ENCODE measurements at regions not wholly inside any gene's neighbourhood (a gene's known extent, or its start where the extent isn't known, plus 50 kb on each side); places are given as distances from the start of the nearest gene placed in this dataset.
"Not testable (repeated sequence)": the region's sequence is repeated elsewhere in the genome, so short reads cannot be mapped to it uniquely, and the experiment has no call there.

DNA sequence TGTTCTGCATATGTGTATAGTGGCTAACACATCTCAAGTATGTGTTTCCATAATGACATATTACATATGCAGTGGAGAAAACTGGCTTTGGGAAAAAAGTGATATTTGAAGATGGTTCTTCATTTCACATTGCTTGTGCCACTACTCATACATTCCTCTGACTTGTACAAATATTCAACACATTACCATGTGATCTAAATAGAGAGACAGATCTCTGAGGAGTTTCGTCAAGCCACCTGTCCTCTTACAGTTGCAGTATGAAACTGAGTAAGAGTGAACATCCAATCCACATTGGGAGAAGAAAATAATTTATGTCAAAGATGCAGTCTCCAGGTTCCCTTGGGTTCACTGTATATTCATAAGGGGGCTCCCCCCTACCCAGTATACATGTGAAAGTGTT, 123.9 kb downstream of the KDR start:
- DNase-seq (ENCODE audit: low read depth, low spot score), result no peak
- in situ Hi-C loops (cut with HindIII; ENCODE audit: low pct_unique_long_range_greater_than_20kb, low sequenced_read_pairs), result no loop called here

DNA sequence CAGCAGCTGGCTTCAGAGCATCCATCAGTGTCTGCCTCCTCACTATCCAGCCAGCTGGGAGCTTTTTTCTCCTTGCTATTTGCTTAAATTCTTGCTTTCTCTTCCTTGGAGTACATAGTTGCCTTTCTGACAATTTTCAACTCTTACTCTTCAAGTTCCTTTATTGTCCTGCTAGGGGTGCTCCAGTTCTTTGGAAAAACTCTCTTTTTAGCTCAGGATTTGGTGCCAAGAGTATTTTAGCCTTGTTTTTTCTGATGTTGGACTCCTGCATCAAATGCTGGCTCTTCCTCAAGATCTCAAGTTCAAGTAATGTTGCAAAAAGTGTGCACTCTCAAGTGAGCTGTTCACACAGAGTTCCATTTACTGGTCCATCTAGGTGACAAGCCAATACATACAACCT, 126.4 kb downstream of the KDR start:
- in situ Hi-C loops (cut with HindIII; ENCODE audit: low pct_unique_long_range_greater_than_20kb, low sequenced_read_pairs), result no loop called here
- peak; percentile 37 for DNase-seq (ENCODE audit: low read depth, low spot score)

DNA sequence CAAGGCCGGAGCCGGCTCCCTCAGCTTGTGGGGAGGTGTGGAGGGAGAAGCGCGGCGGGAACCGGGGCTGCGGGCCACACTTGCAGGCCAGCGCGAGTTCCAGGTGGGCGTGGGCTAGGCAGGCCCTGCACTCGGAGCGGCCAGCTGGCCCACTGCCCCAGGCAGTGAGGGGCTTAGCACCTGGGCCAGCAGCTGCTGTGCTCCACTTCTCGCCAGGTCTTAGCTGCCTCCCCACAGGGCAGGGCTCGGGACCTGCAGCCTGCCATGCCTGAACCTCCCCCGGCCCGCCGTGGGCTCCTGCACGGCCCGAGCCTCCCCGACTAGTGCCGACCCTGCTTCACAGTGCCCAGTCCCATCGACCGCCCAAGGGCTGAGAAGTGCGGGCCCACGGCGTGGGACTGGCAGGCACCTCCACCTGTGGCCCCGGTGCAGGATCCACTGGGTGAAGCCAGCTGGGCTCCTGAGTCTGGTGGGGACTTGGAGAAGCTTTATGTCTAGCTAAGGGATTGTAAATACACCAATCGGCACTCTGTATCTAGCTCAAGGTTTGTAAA, 131.8 kb downstream of the KDR start:
- in situ Hi-C loops (cut with HindIII; ENCODE audit: low pct_unique_long_range_greater_than_20kb, low sequenced_read_pairs); DNase-seq (ENCODE audit: low read depth, low spot score): not testable (repeated sequence)

DNA sequence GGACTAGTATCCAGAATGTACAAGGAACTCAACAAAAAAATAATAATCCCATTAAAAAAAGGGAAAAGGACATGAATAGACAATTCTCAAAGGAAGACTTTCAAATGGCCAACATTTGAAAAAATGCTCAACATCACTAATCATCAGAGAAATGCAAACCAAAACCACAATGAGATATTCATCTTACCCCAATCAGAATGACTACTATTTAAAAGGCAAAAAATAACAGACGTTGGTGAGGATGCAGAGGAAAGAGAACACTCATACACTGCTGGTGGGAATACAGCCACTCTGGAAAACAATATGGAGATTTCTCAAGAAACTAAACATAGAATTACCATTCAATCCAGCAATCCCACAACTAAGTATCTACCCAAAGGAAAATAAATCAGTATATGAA, 133.1 kb downstream of the KDR start:
- in situ Hi-C loops (cut with HindIII; ENCODE audit: low pct_unique_long_range_greater_than_20kb, low sequenced_read_pairs), result no loop called here
- DNase-seq (ENCODE audit: low read depth, low spot score), result no peak

DNA sequence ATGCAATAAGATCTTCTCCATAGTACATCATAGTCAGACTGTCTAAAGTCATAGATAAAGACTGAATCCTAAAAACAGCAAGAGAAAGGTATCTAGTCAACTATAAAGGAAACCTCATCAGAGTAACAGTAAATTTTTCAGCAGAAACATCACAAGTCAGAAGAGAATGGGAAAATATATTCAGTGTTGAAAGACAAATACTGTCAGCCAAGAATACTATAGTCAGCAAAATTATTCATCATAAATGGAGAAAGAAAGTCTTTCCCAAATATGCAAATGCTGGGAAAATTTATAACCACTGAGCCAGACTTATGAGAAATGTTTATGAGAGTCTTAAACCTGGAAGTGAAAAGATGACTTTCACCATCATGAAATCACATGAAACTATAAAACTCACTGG, 136.7 kb downstream of the KDR start:
- in situ Hi-C loops (cut with HindIII; ENCODE audit: low pct_unique_long_range_greater_than_20kb, low sequenced_read_pairs), result no loop called here

DNA sequence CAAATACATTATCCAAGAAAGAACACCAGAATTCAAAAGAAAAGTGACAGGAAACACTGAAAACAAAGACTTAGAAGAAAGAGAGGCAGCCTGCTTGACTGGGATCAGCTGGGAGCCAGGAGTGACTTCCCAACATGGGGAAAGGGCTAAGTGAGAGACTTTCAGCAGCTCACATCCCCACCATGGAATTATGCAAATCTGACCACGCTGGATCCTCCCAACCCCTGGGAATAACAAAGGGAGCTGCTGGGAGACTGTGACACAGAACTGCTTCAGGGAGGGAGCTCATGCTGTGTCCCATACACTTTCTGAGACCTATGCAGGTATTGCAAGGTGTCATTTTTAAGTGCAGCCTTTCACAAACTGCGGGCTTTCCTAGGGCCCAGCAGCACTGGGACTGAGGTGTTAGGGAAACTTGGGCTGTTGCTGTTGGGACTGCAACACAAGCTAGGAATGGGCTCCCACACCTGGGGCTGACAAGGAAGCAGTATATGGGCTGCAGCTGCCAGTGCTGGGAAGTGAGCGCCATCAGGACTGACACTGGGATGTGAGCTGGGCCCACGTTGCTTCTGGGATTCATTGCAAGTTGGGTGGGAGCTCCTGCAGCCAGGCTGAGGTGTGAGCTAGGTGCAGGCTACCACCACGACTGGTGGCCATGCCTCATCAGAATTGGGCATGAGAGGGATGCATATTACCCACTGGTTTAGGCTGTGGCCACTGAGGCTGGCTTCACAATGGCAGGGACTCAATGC, 139.1 kb downstream of the KDR start:
- in situ Hi-C loops (cut with HindIII; ENCODE audit: low pct_unique_long_range_greater_than_20kb, low sequenced_read_pairs), result no loop called here
- DNase-seq (ENCODE audit: low read depth, low spot score), result no peak

More for the DNA sequence above, 136.7 kb downstream of the KDR start:
- no peak for DNase-seq (ENCODE audit: low read depth, low spot score)

DNA sequence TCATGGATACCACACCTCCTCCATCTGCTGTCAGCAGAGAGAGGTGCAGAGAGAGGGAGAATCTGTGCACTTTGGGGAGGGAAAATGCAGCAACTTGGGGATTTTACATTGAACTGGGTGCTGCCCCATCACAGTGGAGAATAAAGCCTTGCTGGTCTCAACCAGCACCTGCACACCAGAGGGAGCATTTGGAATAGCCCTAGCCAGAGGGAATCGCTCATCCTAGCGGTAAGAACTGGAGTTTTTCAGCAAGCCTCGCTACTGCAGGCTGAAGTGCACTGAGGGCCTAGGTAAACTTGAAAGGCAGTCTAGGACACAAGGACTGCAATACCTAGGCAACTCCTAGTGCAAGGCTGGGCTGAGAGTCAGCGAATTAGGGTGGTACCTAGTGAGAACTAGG, 148.7 kb downstream of the KDR start:
- in situ Hi-C loops (cut with HindIII; ENCODE audit: low pct_unique_long_range_greater_than_20kb, low sequenced_read_pairs), result no loop called here
- DNase-seq (ENCODE audit: low read depth, low spot score), result peak; percentile 18

DNA sequence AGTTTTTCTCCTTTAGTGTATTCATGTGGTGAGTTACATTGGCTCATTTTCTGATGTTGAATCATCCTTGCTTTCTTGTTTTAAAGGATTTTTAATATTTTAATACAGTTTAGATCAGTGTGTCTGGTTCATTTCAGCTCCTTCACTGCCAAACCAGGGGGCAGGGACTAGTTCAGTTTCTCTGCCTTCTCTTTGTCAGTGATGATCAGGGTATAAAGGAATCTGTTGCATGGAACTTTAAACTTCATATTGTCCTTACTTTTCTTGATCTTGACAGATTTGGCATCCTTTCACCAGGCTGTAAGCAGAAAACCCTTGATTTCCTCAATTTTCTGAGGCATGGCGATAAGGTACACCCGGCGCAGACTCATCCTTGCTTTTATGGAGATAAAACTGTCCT, 149.4 kb downstream of the KDR start:
- in situ Hi-C loops (cut with HindIII; ENCODE audit: low pct_unique_long_range_greater_than_20kb, low sequenced_read_pairs), result no loop called here
- no peak for DNase-seq (ENCODE audit: low read depth, low spot score)

DNA sequence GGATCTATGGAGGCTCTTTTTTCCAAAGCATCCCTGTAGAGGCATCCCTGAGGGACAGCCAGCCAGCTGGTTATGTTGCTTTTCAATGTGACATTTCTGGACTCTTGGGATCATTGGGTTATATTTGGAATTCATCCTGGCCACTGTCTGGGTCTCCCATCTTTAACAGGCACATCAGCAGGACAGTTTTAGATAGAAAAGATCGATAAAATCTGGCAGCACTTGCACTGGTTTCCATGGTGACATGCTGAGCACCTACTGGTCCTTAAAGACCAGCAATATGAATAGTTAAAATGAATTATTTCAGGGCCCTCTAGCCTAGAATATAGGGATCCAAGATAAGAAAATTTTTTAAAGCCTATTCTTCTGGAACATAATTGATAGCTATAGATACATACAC, 151.6 kb downstream of the KDR start:
- in situ Hi-C loops (cut with HindIII; ENCODE audit: low pct_unique_long_range_greater_than_20kb, low sequenced_read_pairs), result loop anchor here (25.0 kb wide), 1 partner anchor 339 kb away; no protein-coding TSS in a partner anchor
- no peak for DNase-seq (ENCODE audit: low read depth, low spot score)

DNA sequence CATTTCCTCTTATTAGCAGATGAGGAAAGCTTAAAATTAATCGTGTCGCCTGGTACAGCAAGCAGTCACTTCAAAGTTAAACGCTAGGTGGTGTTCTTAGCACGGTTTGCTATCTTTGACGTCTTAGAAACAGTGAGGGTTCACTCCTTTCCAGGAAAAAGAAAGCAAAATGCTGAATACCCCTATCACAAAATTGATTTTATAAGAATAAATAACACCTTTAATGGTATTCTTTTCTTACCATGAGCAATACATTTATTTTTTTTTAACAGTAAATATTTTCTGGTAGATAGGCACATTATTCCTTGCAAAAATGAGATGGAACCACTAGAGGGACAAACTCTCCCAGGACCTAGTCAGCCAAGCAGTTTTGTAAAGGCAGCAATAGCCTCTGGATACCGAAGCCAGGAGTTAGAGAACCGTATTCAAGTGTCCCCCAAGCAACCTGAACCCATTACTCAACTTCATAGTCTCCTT, 153.9 kb downstream of the KDR start:
- in situ Hi-C loops (cut with HindIII; ENCODE audit: low pct_unique_long_range_greater_than_20kb, low sequenced_read_pairs), result loop anchor here (25.0 kb wide), 1 partner anchor 341 kb away; no protein-coding TSS in a partner anchor
- DNase-seq (ENCODE audit: low read depth, low spot score), result peak; percentile 67

DNA sequence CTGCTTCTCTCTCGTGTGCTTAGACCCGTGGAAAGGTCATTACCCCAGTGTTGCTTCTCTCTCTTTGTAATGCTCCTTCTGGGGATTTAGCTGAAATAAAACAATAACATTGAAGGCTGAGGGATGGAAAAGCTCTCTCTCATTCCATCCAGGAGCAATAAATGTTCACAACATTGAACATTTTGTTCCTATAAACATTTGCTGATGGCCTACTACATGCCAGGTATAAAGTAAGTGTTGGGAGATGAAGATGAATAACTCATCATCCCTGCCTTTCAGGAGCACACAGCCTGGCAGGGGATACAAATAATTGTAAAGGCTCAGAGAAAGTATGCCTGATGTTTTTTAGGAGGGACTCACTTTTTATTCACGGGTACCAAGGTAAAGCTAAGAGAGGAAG, 158.1 kb downstream of the KDR start:
- in situ Hi-C loops (cut with HindIII; ENCODE audit: low pct_unique_long_range_greater_than_20kb, low sequenced_read_pairs), result loop anchor here (25.0 kb wide), 1 partner anchor 345 kb away; no protein-coding TSS in a partner anchor
- no peak for DNase-seq (ENCODE audit: low read depth, low spot score)

DNA sequence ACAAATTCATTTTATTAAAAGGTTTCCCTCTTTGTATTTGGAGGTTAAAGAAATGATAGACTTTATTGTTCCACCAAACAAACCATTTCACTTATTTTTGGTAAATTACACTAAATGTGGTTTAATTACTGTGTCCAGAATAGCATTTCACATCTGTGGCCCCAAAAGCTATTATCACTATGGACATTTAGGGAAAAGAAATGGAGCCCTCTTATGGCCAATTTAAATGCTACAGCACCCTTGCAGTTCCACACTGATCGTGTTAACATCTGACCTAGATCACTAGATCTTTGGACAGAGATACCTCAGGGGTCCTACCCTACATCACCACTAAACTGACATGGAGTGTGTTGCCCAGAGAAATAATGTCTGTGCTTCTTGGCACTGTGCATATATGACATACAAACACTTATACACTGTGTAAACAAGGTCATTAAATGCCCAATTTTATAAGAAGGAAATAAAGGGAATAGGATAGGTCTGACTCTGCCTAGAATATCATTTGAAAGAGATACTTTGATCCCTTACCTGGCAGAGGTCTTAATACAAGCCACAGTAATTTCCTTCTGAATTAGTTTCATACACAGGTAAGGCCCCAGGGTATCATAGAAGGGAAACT, 163.9 kb downstream of the KDR start:
- DNase-seq (ENCODE audit: low read depth, low spot score), result peak; percentile 64
- in situ Hi-C loops (cut with HindIII; ENCODE audit: low pct_unique_long_range_greater_than_20kb, low sequenced_read_pairs), result loop anchor here (25.0 kb wide), 1 partner anchor 351 kb away; no protein-coding TSS in a partner anchor

DNA sequence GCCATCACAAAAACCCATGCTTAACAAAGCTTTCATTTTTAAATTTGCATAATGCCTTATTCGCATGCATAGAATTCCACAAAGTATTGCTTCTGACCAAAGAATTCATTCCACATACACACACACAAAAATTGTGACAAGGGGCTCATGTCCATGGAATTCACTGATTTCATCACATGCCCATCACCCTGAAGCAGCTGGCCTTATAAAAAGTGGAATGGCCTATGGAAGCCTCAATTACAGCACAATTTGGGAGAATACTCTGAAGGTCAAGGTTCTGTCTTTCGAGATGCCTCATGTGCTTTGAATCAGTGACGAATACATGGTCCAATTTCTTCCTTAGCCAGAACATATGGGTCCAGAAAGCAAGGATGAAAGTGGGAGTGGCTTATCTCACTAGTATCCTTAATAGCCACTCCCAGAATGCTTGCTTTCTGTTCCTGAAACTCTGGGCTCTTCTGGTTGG, 165.7 kb downstream of the KDR start:
- DNase-seq (ENCODE audit: low read depth, low spot score), result peak; percentile 22
- in situ Hi-C loops (cut with HindIII; ENCODE audit: low pct_unique_long_range_greater_than_20kb, low sequenced_read_pairs), result loop anchor here (25.0 kb wide), 1 partner anchor 353 kb away; no protein-coding TSS in a partner anchor

DNA sequence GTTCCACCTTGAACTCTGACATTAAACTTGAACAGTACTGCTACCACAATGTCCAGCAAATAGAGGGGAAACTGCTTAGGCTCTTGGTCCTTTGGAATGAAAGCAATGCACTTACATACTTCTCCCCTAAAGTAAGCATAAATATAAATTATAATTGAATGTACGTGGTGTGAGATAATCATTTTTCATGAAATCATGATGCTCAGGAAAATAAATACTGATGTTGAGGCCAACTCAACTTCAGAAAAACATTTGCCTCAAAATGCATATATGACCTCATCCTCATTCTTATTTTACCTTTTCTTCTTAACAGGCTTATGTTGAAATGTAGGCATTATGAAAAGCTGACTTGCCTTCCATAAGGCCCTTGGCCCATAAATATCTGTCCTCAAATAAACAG, 166.3 kb downstream of the KDR start:
- in situ Hi-C loops (cut with HindIII; ENCODE audit: low pct_unique_long_range_greater_than_20kb, low sequenced_read_pairs), result loop anchor here (25.0 kb wide), 1 partner anchor 353 kb away; no protein-coding TSS in a partner anchor
- no peak for DNase-seq (ENCODE audit: low read depth, low spot score)

DNA sequence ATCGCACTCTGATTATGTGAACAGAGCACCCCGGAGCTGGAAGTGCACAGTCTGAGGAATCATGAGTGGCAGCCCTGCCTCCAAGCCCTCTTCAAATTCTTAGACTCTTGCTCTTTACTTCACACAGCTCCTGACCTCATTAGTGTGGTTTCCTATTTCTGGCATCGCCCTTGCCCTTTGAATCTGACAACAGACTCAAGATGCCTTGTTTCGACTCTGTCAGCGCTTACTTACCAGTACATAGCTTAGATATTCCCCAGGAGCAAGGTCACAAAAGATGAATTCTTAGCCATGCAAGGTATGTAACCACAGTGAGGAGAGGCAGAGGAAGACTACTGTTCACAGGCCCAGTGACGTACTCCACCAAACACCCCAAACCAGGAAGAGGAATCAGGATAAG, 167.2 kb downstream of the KDR start:
- no peak for DNase-seq (ENCODE audit: low read depth, low spot score)
- in situ Hi-C loops (cut with HindIII; ENCODE audit: low pct_unique_long_range_greater_than_20kb, low sequenced_read_pairs), result loop anchor here (25.0 kb wide), 1 partner anchor 354 kb away; no protein-coding TSS in a partner anchor

DNA sequence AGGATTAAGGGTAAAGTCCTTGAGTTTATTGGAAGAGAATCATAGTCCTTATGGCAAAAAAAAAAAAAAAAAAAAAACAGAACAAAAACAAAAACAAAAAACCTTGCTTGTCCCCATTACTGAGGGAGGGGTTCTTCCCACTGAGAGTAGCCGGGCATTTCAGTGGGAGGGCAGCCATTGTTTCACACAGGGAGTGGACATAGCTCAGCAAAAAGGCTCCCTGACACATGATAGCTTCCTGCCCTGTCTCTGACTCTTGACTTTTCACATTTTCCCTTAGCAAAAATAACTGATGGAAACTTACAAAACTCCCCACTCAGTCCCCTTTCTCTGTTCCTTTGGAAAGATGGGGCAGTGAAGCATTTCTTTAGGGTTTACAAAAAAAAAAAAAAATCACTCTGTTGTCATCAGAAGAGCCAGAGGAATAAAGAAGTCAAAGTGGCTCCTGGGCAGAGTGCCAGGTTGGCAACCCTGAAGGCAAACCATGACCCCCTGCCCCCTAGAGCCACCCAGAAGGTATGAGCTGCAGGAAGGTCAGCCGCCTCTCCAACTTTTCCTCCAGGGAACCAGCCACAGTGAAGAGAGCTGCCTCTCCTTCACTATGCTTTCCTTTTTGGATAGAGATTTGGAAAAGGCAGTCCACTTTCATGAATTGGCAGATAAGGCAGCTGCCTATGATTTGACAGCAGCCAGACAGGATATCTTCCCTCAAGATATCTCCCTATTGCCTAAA, 170.6 kb downstream of the KDR start:
- in situ Hi-C loops (cut with HindIII; ENCODE audit: low pct_unique_long_range_greater_than_20kb, low sequenced_read_pairs), result loop anchor here (25.0 kb wide), 1 partner anchor 357 kb away; no protein-coding TSS in a partner anchor
- peak; percentile 29 for DNase-seq (ENCODE audit: low read depth, low spot score)

DNA sequence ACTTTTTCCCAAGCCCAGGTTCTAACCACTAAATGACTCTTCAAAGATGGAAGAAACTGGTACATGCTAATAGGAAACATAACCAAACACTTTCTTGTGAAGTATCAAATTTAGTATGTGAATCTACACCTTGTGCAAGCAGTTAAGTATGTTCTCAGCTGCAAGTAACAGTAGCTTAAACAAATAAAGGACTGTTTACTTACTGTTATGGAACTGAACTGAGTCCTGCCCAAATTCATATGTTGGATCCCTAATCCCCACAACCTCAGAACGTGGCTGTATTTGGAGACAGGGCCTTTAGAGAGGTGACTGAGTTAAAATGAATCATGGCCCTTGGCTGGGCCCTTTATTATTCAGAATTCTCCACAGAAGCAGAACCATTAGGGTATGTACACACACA, 178.7 kb downstream of the KDR start:
- no peak for DNase-seq (ENCODE audit: low read depth, low spot score)
- in situ Hi-C loops (cut with HindIII; ENCODE audit: low pct_unique_long_range_greater_than_20kb, low sequenced_read_pairs), result no loop called here

DNA sequence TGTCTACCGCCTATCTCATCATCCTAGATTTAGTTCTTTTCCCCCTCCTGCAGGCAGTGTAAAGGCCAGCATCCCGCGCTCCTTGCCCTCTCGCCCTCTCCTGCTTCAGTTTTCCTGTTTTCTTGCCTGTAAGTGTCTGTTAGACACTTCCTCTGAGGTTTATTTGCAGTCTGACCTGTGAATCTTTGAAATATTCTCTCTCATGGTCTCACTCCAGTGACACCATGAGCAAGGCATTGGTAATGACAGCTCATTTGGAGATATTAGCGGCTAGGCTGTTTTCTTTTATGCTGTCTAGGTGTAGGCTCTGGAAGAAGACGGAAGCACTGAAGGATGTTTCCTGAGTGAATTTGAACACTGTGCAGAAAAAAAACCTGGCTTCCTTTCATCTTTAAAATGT, 179.6 kb downstream of the KDR start:
- in situ Hi-C loops (cut with HindIII; ENCODE audit: low pct_unique_long_range_greater_than_20kb, low sequenced_read_pairs), result no loop called here
- DNase-seq (ENCODE audit: low read depth, low spot score), result peak; percentile 4

Measured in SK-MEL-5 (cell line).